GM19023 (cell line): ENCODE measurements at regions not wholly inside any gene's neighbourhood (a gene's known extent, or its start where the extent isn't known, plus 50 kb on each side); places are given as distances from the start of the nearest gene placed in this dataset.

Source experiments
- ATAC-seq: cut with Tn5 transposase; IDR thresholded peaks from one replicate; pipeline ENCODE4 v1.9.1; 2021; ENCODE audit warnings: mild to moderate bottlenecking, moderate library complexity; ENCODE audit not compliant: unreplicated experiment

DNA sequence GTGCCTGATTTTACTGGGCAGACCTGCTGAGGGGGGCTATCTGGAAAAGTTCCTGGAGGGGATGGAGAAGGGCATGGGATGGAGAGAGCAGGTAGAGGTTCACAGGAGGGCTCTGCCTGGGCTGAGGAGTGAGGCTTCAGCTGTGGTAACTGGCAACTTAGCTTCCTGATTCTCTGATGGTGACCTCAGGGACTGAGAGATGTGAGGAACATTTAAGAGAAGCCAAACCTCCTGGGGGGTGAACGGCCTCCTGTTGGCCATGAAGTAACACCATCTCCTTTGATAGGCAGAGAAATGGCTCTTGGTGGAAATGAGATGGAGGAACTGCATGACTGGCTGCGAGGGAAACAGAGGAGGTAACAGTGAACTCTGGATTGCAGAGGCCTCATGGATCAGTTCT is 97.3 kb upstream of the ROPN1 start:
- no peak for ATAC-seq

DNA sequence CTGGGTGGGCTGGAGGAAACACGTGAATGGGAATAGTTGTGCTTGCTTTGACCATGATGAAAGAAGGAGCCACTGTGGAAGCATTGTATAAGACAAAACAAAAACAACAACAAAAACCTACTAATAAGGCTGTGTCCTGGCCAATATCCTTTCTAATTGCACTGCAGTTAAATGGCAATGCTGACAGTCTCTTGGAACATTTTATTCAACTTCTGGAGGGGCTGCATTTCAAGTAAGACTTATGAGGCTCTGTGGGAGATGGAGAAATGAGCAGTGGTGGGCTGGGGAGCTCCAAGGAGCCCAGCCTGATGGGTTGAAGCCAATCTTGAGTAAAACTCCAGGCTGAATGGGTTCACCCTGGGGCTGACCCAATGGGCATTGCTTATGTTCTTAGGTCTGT is 99.8 kb upstream of the ROPN1 start:
- no peak for ATAC-seq

DNA sequence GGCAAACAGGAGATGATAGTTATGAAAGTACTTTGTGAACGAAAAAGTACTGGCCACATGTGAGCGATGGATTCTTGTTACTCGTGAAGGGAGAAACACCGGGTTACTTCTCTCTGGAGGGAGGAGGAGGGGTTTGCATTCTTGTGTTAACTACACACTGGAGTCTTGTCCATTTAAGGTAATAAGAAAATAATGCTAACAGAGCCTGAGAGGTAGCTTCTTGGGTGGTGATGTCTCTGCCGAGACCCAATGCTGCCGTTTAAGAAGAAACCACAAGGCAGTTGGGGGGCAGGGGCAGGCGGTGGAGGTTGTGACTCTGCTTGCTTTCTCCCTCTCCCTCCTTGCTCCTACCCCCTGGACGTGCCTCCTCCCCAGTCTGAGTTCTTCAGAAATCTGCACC is 100.9 kb upstream of the ROPN1 start:
- ATAC-seq, result no peak

DNA sequence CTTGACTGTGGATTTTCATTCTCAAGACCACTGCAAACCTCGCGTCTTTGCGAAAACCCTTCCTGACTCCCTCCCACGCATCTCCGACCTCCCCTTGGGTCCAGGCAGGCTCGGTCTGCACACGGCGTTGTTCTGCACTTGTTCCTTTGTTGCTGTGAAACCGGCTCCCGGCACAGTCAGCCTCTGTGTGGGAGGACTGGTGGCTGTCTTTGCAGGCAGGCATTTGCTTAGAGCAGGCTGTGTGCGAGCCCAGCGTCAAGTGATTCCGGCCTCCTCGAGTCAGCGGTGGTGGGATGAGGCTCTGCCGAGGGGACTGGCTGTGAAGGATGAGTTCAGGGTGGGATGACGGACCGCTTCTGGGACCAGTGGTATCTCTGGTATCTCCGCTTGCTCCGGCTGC is 102.6 kb upstream of the ROPN1 start:
- no peak for ATAC-seq

DNA sequence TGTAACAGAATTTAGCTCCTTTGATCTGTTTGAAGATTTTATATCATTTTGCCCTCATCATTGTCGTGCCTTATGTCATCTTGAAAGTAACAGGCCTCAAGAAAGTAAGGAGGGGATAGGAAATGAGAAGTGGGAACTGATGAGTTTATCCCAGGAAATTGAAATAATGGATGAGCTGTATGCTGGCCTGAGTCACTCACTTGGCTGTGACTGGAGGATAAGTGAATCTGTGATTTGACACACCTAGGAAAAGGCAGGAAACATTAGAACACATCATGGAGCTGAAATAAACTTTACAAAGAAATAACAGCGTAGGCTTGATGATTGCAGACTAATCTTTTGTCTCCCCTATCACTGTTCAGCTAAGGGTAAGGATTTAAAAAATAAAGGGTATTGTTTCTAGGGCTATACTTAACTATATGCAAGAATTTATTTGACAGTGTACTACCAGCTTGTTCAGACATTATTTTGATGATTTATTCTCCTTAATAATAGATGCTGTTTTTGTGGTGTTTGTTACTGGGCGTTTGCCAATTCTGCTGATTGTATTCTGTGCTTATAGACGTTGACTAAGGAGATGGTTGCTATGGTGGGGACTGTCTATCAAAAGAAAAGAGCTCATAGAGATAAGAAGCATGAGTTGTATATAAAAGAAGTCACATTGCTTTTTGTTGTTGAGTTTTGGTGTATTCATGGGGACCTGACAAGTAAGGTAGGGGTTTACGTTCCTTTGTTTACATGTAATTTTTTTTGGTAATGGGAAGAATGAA is 105.6 kb upstream of the ROPN1 start:
- ATAC-seq, result no peak

DNA sequence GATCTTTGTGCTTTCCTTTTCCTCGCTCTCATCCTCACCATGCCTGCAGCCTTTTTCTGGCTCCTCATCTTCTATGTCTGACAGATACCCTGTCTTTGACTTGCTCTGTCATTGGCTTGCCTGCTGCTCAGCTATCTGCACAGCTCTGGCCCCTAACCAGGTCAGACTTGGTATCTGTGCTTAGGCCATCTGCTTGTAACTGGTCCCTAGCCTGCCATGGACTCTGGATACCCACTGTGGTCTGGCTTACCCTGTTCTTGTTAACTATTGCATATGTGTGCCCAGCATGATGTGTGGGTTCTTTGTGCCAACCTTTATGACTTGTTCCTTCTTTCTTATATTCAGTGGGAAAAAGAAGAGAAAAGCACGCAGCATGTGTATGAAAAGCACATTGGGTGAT is 109.7 kb upstream of the ROPN1 start:
- no peak for ATAC-seq

DNA sequence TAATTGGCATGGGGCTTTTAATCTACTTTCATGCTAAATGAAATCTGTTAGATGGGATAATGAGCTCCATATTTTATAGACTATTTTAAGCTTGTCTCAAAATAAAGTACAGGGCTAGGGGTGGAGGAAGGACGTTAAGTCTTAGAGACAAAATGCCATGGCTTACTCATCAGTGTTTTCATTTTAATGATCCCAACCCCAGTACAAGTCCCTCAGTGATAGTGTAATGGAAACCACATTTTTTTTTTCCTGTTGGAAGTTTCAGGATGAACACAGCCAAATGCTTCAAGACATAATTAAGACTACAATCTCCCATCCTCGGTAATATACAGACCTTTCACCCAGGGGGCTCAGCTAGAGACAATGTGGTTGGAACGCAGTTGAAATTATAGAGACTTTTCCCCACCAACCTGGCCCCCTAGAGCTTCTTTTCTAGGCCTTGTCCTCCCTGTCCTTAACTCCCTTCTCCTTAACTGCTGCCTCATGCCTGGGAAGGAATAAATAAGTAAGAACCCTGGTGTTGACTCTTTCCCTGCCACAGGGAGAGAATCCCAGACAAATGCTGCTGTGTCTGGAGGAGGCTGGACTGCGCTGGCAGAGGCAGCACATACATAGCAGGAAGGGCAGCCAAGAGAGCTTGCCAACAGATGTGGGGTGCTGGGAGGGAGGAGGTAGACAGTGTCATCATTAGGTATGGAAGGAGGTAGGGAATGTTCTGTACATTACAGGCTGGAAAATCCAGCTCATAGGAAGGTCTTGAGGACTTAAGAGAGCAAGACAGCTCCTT is 115.4 kb upstream of the ROPN1 start:
- no peak for ATAC-seq

DNA sequence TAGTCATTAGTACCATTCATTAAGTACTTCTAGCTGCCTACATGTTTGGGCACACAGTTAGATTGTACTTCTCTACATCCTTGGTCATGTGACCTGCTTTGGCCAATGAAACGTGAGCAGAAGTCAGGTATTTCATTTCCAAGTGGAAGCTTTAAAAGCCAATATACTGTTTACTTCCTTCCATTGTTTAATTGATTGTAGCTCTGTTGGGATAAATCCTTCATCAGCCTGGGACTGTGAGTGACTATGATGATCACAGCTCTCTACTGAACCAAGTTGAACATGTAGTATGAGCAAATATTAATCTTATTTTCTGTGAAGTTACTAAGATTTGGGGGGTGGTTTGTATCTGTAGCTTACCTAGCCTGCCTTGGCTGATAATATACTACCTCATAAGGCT is 116.5 kb upstream of the ROPN1 start:
- no peak for ATAC-seq

DNA sequence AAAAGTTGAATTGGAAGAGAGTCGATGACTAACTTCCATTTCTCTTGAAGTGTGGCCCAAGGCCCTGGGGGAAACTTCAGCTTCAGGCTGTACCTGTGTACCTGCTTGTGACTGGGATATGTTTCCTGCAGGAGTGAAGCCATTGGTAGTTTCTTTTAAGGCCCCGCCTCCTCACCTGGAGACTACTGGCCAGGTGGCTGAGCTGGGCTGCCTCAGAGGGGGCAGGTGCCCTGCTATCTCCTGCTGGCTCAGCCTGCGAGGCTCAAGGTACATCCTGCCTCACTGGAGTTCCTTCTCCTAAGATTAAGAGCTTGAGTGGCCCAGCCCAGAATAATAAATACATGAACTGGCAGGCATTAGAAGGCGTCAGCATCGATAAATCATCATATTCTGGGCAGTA is 121.6 kb upstream of the ROPN1 start:
- ATAC-seq, result no peak

DNA sequence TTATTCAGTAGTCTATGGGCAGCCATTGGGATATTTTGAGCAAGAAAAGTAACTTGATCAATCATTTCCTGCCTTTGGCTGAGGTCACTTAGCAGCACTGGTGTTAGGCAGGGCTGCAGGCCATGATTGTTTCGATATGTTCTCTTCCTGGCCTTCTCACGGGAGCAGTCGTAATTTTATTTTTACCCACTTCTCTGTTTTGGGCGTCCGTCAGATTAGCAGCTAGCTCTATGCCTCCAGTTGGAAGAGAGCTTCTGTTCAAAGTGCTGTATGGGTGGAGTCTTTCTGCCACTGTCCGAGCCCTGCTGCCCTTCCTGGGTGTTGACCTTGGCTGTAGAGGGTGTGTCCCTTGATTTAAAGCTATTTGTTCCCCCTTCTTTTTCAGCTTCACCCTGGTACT is 123.4 kb upstream of the ROPN1 start:
- ATAC-seq, result no peak

DNA sequence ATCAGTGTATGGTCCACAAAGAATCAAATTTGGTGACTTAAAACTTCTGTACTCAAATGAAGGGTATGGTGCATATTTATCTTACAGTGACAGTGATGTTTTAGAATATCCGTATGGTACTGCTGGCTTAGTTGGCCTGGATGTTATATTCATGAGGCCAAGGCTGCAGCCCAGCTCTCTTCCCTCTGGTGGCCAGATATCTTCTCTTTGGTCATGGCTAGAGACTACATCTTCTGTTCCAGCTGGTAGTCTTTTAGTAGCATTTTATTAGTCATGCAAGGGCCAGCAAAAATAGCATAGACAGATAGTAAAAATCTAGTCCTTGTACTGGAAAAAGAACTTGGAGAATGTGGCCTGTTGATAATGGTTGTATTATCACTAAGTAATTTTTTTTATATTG is 124.0 kb upstream of the ROPN1 start:
- no peak for ATAC-seq

DNA sequence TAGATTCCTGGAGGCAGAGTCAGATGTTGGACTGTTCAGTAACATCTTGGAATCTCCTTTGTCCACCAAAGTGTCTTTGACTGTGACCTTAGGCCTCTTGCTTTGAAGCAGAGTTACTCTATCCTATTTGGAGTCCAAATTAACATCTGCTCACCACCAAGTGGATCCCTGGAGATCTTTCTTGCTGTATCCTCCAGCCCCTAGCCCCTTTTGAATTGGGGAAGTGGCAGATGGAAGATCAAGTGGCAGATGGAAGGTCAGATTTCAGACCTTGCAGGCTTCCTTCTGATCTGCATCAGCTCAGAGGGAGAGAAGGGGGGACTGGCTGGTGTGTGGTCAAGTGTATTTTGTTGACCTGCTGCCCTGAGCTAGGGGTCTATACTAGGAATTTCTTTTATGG is 125.0 kb upstream of the ROPN1 start:
- no peak for ATAC-seq

DNA sequence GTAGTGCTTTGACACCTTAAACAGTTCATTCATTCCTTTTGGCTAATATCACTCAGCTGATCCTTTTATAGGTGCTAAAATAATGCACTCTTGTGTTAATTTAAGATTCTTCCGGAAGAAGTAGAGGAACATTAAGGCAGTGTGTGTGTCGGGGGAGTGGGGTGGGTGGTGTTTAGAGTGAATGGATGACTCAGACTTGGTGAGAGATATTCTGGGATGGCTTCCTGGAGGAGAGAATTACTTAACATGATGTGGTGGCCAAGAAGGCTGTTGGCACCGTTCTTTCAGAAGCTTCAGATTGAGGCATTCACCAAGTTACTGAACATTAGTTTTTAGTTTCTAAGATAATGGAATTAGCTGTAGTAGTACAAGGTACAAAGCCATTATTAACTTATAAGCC is 125.6 kb upstream of the ROPN1 start:
- ATAC-seq, result no peak

DNA sequence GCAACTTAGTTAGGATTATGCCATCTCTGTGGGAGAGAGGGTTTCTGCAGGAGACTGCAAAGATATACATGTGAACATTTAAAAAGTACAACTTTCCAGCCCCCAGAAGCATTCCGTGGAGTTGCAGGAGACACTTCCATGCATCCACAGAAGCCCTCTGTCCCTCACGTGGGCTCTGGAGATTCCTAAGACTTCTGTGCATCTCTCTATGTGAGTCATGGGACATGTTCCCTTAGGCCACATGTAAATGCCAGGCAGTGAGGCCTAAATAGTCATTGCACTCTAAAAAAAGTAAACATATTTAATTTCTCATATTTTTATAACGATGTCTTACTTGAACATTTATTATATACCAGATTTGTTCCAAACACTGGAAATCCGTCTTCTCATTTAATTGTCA is 126.5 kb upstream of the ROPN1 start:
- ATAC-seq, result no peak

DNA sequence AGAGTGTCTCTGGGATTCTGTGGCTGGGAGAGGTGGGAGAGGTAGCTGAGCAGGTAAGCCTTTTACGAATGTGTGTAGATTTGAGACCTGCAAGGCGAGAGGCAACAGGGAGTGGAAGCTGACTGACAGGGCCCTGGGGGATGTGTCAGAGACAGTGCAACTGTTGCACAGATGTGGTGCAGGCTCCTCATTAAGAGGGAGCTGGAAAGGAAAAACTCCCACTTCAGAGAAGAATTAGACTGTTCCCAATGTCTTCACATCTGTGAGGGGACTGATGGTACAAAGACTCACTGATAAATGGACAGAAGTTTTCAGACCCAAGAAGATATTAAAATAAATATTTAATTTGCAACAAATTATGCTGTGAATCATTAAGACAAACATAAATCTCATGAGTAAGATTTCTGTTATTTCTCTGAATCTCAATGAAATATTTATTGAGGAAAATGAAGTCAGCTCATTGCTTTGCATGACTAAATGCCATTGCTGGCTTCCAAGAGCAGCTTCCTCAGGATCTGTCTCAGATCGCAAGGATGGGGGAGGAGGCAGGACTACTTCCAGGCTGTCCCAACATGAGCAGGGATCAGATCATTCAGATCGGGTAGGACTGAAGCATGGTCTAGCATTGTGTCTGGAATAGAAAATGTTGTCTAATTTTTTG is 127.3 kb upstream of the ROPN1 start:
- no peak for ATAC-seq

DNA sequence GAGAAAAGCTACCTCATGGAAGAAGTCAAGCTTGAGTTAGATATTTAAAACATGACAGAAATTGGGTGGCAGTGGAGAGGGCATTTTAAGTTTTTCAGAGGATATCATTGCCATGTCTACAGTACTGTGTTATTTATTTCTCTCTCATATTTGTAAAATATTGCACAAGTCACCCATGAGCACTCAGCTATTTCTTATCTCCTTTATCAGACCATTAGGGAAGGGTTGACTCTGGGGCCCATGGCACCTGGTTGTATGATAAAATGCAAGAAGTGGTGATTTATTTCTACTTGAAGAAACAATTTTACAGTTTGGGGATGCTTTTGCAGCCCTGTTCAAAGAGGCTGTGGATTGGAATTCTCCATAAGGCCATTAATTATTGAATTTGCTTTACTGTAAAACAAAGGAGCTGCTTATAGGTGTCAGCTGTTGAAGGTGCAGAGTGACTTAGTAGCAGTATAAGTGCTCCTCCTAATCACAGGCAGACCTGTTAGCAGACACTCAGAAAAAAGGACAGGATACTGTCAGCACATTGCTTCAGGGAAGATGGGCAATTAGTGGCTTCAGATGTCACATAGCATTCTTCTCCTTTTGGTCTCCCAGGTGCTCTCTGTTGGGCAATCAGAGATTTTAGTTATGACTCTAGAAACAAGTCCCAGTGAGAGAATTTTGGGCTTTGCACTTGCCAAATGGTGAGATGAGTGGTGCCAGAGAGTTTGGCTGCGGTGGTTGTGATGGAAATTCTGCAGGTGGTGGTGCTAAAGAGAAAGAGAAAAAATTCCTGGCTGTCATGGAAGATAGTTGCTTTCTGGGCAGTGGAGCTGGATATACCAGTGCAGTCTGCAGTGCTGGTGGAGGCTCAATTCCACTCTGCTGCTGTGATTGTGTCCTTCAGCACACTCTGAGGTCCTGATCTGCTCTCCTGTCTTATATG is 129.7 kb upstream of the ROPN1 start:
- no peak for ATAC-seq

DNA sequence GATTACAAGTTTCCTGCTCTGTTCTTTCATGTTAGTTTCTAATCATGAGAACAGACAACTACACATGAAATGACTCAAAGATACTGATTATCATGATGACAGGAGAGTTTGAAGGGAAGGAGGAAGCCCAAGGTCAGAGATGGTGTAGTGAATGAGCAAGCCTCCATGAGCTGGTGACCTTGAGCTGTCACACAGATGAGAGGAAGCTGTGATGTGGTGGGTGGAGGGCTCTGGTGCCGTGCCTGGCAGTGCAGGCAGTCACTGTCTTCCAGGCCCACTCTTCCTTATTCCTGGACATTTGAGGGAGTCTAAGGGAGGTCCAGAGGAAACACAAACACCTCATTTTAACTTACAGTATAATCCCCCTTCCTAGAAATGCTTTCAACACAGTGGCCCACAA is 133.4 kb upstream of the ROPN1 start:
- ATAC-seq, result no peak

DNA sequence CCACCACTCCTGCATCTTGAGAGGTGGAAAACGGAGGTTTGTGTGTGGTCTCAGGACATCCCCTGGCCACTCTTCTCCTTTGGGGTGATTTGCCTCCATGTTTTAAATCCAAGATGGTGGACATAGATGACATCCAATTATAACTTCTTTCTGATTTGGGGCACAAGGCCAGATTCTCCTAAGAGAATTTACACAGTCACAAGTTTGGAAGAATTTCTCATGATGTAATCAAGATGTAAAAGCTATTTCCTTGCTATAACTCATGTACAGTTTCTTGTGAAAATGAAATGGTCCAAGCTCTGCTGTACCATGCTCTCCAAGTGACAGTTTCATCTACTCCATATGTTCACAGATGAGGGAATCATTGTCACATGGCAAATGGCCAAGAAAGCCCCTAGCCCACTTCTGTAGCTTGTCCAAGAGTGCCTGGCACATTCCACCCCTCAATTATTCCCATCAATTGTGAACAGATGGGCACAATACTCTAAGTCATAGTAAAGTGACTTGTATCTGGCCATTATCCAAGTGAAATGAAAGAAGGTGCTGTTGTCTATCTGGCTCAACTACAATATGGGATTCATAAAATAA is 134.6 kb upstream of the ROPN1 start:
- ATAC-seq, result no peak

DNA sequence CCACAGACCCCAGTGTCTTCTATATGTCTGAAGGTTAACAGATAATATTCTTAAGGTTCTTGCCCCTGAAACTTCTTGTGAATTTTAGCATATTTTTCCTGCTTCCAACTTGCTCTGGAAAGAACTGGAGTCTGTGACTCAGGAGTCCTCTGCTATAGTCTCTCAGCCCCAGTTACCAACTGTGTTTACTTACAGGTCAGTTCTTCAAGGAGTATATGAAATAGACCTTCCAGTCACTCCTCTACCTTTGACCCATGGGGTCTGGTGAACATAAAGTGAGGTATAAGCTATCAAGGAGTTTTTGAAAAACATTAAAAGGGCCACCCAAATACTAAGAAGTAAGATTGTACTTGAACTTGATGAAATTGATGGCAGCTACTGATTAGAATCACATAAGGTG is 139.2 kb upstream of the ROPN1 start:
- ATAC-seq, result no peak

DNA sequence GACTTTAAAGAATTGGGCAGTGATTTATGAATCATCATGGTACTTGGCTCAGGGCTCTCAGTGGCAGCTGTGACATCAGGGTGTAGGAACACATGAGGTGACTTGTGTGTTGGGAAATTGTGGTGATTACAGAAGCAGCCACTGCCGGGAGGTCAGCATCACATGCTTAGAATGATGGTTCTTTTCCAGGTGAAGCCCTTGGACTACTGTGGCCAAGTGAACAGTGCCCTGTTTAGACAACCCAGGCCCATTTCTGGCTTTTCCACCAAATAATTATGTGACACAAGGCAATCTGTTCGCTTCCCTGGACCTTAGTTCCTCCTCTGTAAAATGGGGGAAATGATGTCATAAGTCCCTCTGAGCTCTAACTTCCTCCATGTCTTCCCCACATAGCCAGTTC is 139.7 kb upstream of the ROPN1 start:
- no peak for ATAC-seq

DNA sequence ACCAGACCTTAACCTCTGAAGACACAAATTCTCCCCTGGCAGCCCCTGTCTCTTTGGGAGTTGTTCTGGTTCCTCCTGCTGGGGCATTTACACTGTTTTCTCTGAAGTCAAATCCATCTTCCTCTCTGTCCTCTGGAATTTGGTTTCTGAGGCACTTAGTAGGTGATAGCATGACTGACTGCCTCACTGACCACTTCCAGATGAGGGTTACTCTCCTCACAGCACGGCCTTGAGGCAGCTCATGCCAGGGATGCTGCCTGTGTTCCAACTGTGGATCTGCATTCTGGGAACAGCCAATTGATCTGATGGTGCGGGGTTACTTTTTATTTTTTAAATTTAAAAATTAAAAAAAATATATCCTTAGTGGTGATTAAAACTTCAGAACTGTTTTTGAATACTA is 140.9 kb upstream of the ROPN1 start:
- ATAC-seq, result no peak
